Adipocyte (in vitro differentiated cells): ENCODE measurements at regions not wholly inside any gene's neighbourhood (a gene's known extent, or its start where the extent isn't known, plus 50 kb on each side); places are given as distances from the start of the nearest gene placed in this dataset.

Experiments
- DNase-seq: peaks from one replicate; pipeline ENCODE4 v3.0.0-alpha.2; 2015; ENCODE audit warnings: low read depth
- H3K27me3 ChIP-seq: replicated peaks from 2 replicates; pipeline ENCODE4 v1.7.0; 2013; ENCODE audit warnings: mild to moderate bottlenecking, low read length, moderate library complexity; ENCODE audit not compliant: control insufficient read depth, insufficient read depth
- H3K36me3 ChIP-seq: 2 replicates; pipeline ENCODE4 v1.7.0; 2013; ENCODE audit warnings: low read length, mild to moderate bottlenecking, moderate library complexity; ENCODE audit not compliant: control insufficient read depth, insufficient read depth, severe bottlenecking
- H3K4me1 ChIP-seq: 2 replicates; pipeline ENCODE4 v1.7.0; 2013; ENCODE audit warnings: mild to moderate bottlenecking, low read length, moderate library complexity; ENCODE audit not compliant: control insufficient read depth, insufficient read depth
- H3K4me3 ChIP-seq: 2 replicates; pipeline ENCODE4 v1.7.0; 2013; ENCODE audit warnings: mild to moderate bottlenecking, low read length, moderate library complexity
- H3K9ac ChIP-seq: 2 replicates; pipeline ENCODE4 v1.7.0; 2013; ENCODE audit warnings: mild to moderate bottlenecking, low read length, moderate library complexity
- H3K9me3 ChIP-seq: 2 replicates; pipeline ENCODE4 v1.7.0; 2013; ENCODE audit warnings: mild to moderate bottlenecking, low read length, moderate library complexity; ENCODE audit not compliant: control insufficient read depth

GRCh38 chr2:59746291-59746690 is 807.2 kb downstream of the BCL11A start:
- Histone ChIP-seq H3K4me1 (no peaks in the 10 kb centered on the region), H3K9ac (no peak overlapping the region), H3K27me3 (no peaks in the 10 kb centered on the region), H3K36me3 (no peaks in the 10 kb centered on the region), H3K4me3 (no peak overlapping the region), H3K9me3 (no peaks in the 10 kb centered on the region)
- no peak for DNase-seq

GRCh38 chr2:59745085-59745484 is 808.4 kb downstream of the BCL11A start:
- H3K36me3 ChIP-seq: no peaks in the 10 kb centered on the region
- H3K4me1 ChIP-seq: no peaks in the 10 kb centered on the region
- DNase-seq: no peak
- no peaks in the 10 kb centered on the region for H3K27me3 ChIP-seq
- H3K9ac ChIP-seq: no peak overlapping the region
- no peak overlapping the region for H3K4me3 ChIP-seq
- no peaks in the 10 kb centered on the region for H3K9me3 ChIP-seq

- DNase-seq: no peak
- H3K9ac ChIP-seq: no peak overlapping the region
- H3K36me3 ChIP-seq: no peaks in the 10 kb centered on the region
- no peaks in the 10 kb centered on the region for H3K4me1 ChIP-seq
- no peak overlapping the region for H3K4me3 ChIP-seq
- no peaks in the 10 kb centered on the region for H3K27me3 ChIP-seq
- H3K9me3 ChIP-seq: no peaks in the 10 kb centered on the region
Observed at GRCh38 chr2:59744436-59744835, 809.0 kb downstream of the BCL11A start.

GRCh38 chr2:59741840-59742239 is 811.6 kb downstream of the BCL11A start:
- no peaks in the 10 kb centered on the region for H3K4me1 ChIP-seq
- no peak for DNase-seq
- H3K9ac ChIP-seq: no peak overlapping the region
- H3K36me3 ChIP-seq: no peaks in the 10 kb centered on the region
- H3K9me3 ChIP-seq: no peaks in the 10 kb centered on the region
- no peak overlapping the region for H3K4me3 ChIP-seq
- no peaks in the 10 kb centered on the region for H3K27me3 ChIP-seq

- Histone ChIP-seq H3K27me3 (no peaks in the 10 kb centered on the region), H3K9ac (no peak overlapping the region), H3K9me3 (no peaks in the 10 kb centered on the region), H3K36me3 (no peaks in the 10 kb centered on the region), H3K4me1 (no peaks in the 10 kb centered on the region), H3K4me3 (no peak overlapping the region)
- DNase-seq: no peak
Observed at GRCh38 chr2:59739166-59739565, 814.3 kb downstream of the BCL11A start.

GRCh38 chr2:59737299-59737698 is 816.2 kb downstream of the BCL11A start:
- H3K4me1 ChIP-seq: no peaks in the 10 kb centered on the region
- no peak for DNase-seq

GRCh38 chr2:59734743-59735142 is 818.7 kb downstream of the BCL11A start:
- H3K27me3 ChIP-seq: no peaks in the 10 kb centered on the region
- no peak for DNase-seq

More at GRCh38 chr2:59737299-59737698, 816.2 kb downstream of the BCL11A start:
- no peak overlapping the region for H3K4me3 ChIP-seq
- H3K36me3 ChIP-seq: no peaks in the 10 kb centered on the region
- H3K27me3 ChIP-seq: no peaks in the 10 kb centered on the region
- H3K9ac ChIP-seq: no peak overlapping the region
- no peaks in the 10 kb centered on the region for H3K9me3 ChIP-seq

GRCh38 chr2:59733970-59734369 is 819.5 kb downstream of the BCL11A start:
- H3K27me3 ChIP-seq: no peaks in the 10 kb centered on the region
- no peak overlapping the region for H3K4me3 ChIP-seq
- DNase-seq: no peak
- no peaks in the 10 kb centered on the region for H3K36me3 ChIP-seq
- H3K9ac ChIP-seq: no peak overlapping the region
- no peaks in the 10 kb centered on the region for H3K4me1 ChIP-seq
- H3K9me3 ChIP-seq: no peaks in the 10 kb centered on the region

More at GRCh38 chr2:59734743-59735142, 818.7 kb downstream of the BCL11A start:
- Histone ChIP-seq H3K9me3 (no peaks in the 10 kb centered on the region), H3K4me3 (no peak overlapping the region), H3K4me1 (no peaks in the 10 kb centered on the region), H3K9ac (no peak overlapping the region), H3K36me3 (no peaks in the 10 kb centered on the region)

- H3K36me3 ChIP-seq: no peaks in the 10 kb centered on the region
- H3K27me3 ChIP-seq: no peaks in the 10 kb centered on the region
- no peaks in the 10 kb centered on the region for H3K4me1 ChIP-seq
- H3K9me3 ChIP-seq: no peaks in the 10 kb centered on the region
- no peak overlapping the region for H3K4me3 ChIP-seq
- no peak for DNase-seq
- H3K9ac ChIP-seq: no peak overlapping the region
Observed at GRCh38 chr2:59733567-59733930, 819.9 kb downstream of the BCL11A start.

GRCh38 chr2:59732871-59733566 is 820.4 kb downstream of the BCL11A start:
- Histone ChIP-seq H3K27me3 (no peaks in the 10 kb centered on the region), H3K9ac (no peak overlapping the region), H3K36me3 (no peaks in the 10 kb centered on the region), H3K4me3 (no peak overlapping the region), H3K9me3 (no peaks in the 10 kb centered on the region), H3K4me1 (no peaks in the 10 kb centered on the region)
- no peak for DNase-seq

GRCh38 chr2:59727121-59727590 is 826.3 kb downstream of the BCL11A start:
- Histone ChIP-seq H3K9ac (no peak overlapping the region), H3K36me3 (no peaks in the 10 kb centered on the region), H3K27me3 (no peaks in the 10 kb centered on the region), H3K4me1 (peaks cover 2% of the 10 kb centered on the region), H3K9me3 (no peaks in the 10 kb centered on the region), H3K4me3 (no peak overlapping the region)
- DNase-seq: no peak
